CD4-positive, alpha-beta T cell treated with Interleukin-10 for 1 hour (primary cell): ENCODE measurements at regions not wholly inside any gene's neighbourhood (a gene's known extent, or its start where the extent isn't known, plus 50 kb on each side); places are given as distances from the start of the nearest gene placed in this dataset.
"Not testable (repeated sequence)": the region's sequence is repeated elsewhere in the genome, so short reads cannot be mapped to it uniquely, and the experiment has no call there.

ENCODE experiments used
- DNase-seq: peaks from one replicate; pipeline ENCODE4 v3.0.0-alpha.2; 2020

GRCh38 chr16:8109510-8110369, 480.6 kb downstream of the TMEM114 start:
- DNase-seq: no peak

- DNase-seq: no peak
These were observed 481.3 kb downstream of the TMEM114 start for GRCh38 chr16:8108991-8109509.

- no peak for DNase-seq
These were observed 483.0 kb downstream of the TMEM114 start for GRCh38 chr16:8107296-8107695.

- DNase-seq: no peak
These were observed 486.5 kb downstream of the TMEM114 start for GRCh38 chr16:8103649-8104289.

- DNase-seq: no peak
These were observed 490.7 kb downstream of the TMEM114 start for GRCh38 chr16:8099586-8099985.

GRCh38 chr16:8098947-8099512, 491.3 kb downstream of the TMEM114 start:
- DNase-seq: no peak

GRCh38 chr16:8096211-8096610, 494.1 kb downstream of the TMEM114 start:
- no peak for DNase-seq

GRCh38 chr16:8094696-8095095, 495.6 kb downstream of the TMEM114 start:
- DNase-seq: no peak

- no peak for DNase-seq
These were observed 501.4 kb downstream of the TMEM114 start for GRCh38 chr16:8088820-8089338.

- DNase-seq: no peak
These were observed 502.6 kb downstream of the TMEM114 start for GRCh38 chr16:8087597-8088289.

- no peak for DNase-seq
These were observed 503.2 kb downstream of the TMEM114 start for GRCh38 chr16:8087146-8087545.

- no peak for DNase-seq
These were observed 505.4 kb downstream of the TMEM114 start for GRCh38 chr16:8084882-8085281.

GRCh38 chr16:8084302-8084701, 506.0 kb downstream of the TMEM114 start:
- DNase-seq: no peak

GRCh38 chr16:8083560-8083959, 506.8 kb downstream of the TMEM114 start:
- DNase-seq: no peak

GRCh38 chr16:8080817-8081216, 509.5 kb downstream of the TMEM114 start:
- DNase-seq: no peak

GRCh38 chr16:8075271-8075670, 515.0 kb downstream of the TMEM114 start:
- no peak for DNase-seq

- DNase-seq: no peak
These were observed 519.8 kb downstream of the TMEM114 start for GRCh38 chr16:8070506-8070905.

- DNase-seq: not testable (repeated sequence)
These were observed 522.1 kb downstream of the TMEM114 start for GRCh38 chr16:8068225-8068624.

- no peak for DNase-seq
These were observed 527.2 kb downstream of the TMEM114 start for GRCh38 chr16:8063159-8063558.

- no peak for DNase-seq
These were observed 527.6 kb downstream of the TMEM114 start for GRCh38 chr16:8062677-8063076.

GRCh38 chr16:8055761-8056160, 534.5 kb downstream of the TMEM114 start:
- DNase-seq: no peak

GRCh38 chr16:8053437-8053836, 536.9 kb downstream of the TMEM114 start:
- no peak for DNase-seq

GRCh38 chr16:8048433-8048832, 541.9 kb downstream of the TMEM114 start:
- DNase-seq: no peak
